ENCODE measurements at regions not wholly inside any gene's neighbourhood (a gene's known extent, or its start where the extent isn't known, plus 50 kb on each side); places are given as distances from the start of the nearest gene placed in this dataset.

- TF ChIP-seq POLR2AphosphoS5 (IDR thresholded peaks at IDR 0.05) (no peak), CTCF (IDR thresholded peaks at IDR 0.05) (no peak)
Observed at GRCh38 chr7:20846791-20847190, 60.1 kb upstream of the SP8 start.
